Hepatocyte (in vitro differentiated cells): ENCODE measurements at regions not wholly inside any gene's neighbourhood (a gene's known extent, or its start where the extent isn't known, plus 50 kb on each side); places are given as distances from the start of the nearest gene placed in this dataset.

Experiments used
- DNase-seq: peaks from one replicate; pipeline ENCODE4 v3.0.0-alpha.2; 2016; ENCODE audit warnings: low spot score
- H2AFZ ChIP-seq: fragments of 200-600 bp; sonication (generic); 2 replicates; pipeline ENCODE4 v1.6.0; 2016; ENCODE audit warnings: antibody characterized with exemption, mild to moderate bottlenecking
- H3K27ac ChIP-seq: fragments of 200-600 bp; sonication (generic); 2 replicates; pipeline ENCODE4 v1.5.1; 2016; ENCODE audit warnings: mild to moderate bottlenecking
- H3K27me3 ChIP-seq: fragments of 200-600 bp; sonication (generic); 2 replicates; pipeline ENCODE4 v1.6.1; 2016
- H3K36me3 ChIP-seq: fragments of 200-600 bp; sonication (generic); replicated peaks from 2 replicates; pipeline ENCODE4 v1.5.1; 2016; ENCODE audit warnings: low read depth; ENCODE audit not compliant: insufficient read depth
- H3K4me1 ChIP-seq: fragments of 200-600 bp; sonication (generic); 2 replicates; pipeline ENCODE4 v1.5.1; 2016; ENCODE audit warnings: mild to moderate bottlenecking, moderate library complexity; ENCODE audit not compliant: insufficient read depth
- H3K4me2 ChIP-seq: fragments of 200-600 bp; sonication (generic); 2 replicates; pipeline ENCODE4 v1.6.0; 2016
- H3K4me3 ChIP-seq: fragments of 200-600 bp; sonication (generic); 2 replicates; pipeline ENCODE4 v1.5.1; 2016; ENCODE audit warnings: mild to moderate bottlenecking
- H3K79me2 ChIP-seq: fragments of 200-600 bp; sonication (generic); 2 replicates; pipeline ENCODE4 v1.6.0; 2017; ENCODE audit warnings: mild to moderate bottlenecking
- H3K9me2 ChIP-seq: fragments of 200-600 bp; sonication (generic); replicated peaks from 2 replicates; pipeline ENCODE4 v1.6.0; 2017; ENCODE audit warnings: mild to moderate bottlenecking; ENCODE audit not compliant: insufficient read depth
- H3K9me3 ChIP-seq: fragments of 200-600 bp; sonication (generic); 2 replicates; pipeline ENCODE4 v1.5.1; 2016; ENCODE audit warnings: low read depth, mild to moderate bottlenecking
- H4K20me1 ChIP-seq: fragments of 200-600 bp; sonication (generic); 2 replicates; pipeline ENCODE4 v1.6.0; 2016; ENCODE audit warnings: mild to moderate bottlenecking; ENCODE audit not compliant: insufficient read depth, poor library complexity, severe bottlenecking
- EZH2 ChIP-seq: fragments of 200-600 bp; sonication (generic); IDR thresholded peaks from 2 replicates; pipeline ENCODE4 v1.6.1; 2016; ENCODE audit warnings: antibody characterized with exemption, mild to moderate bottlenecking, borderline replicate concordance
- EZH2phosphoT487 ChIP-seq: fragments of 200-600 bp; sonication (generic); IDR thresholded peaks from one replicate; pipeline ENCODE4 v1.6.1; 2018; ENCODE audit warnings: antibody characterized with exemption, mild to moderate bottlenecking, low read depth, moderate library complexity; ENCODE audit not compliant: unreplicated experiment, severe bottlenecking
- WGBS: methylation state at CpG from one replicate; pipeline ENCODE4 v1.1.6; 2016; ENCODE audit warnings: low lambda C conversion rate; ENCODE audit errors: missing lambda C conversion rate; 5-methylcytosine and 5-hydroxymethylcytosine counted together
- TF ChIP-seq, protein P1 (sequence below): fragments of 200-600 bp; sonication (generic); IDR thresholded peaks from 2 replicates; pipeline ENCODE4 v1.5.1; 2016; ENCODE audit warnings: antibody characterized with exemption, mild to moderate bottlenecking; ENCODE audit not compliant: poor library complexity

- WGBS = 40% methylated on average over 3 of the region's 3 CpGs
- H4K20me1 ChIP-seq = no peaks in the 10 kb centered on the region
- TF ChIP-seq EZH2phosphoT487 = no peak
- TF ChIP-seq, protein P1, sequence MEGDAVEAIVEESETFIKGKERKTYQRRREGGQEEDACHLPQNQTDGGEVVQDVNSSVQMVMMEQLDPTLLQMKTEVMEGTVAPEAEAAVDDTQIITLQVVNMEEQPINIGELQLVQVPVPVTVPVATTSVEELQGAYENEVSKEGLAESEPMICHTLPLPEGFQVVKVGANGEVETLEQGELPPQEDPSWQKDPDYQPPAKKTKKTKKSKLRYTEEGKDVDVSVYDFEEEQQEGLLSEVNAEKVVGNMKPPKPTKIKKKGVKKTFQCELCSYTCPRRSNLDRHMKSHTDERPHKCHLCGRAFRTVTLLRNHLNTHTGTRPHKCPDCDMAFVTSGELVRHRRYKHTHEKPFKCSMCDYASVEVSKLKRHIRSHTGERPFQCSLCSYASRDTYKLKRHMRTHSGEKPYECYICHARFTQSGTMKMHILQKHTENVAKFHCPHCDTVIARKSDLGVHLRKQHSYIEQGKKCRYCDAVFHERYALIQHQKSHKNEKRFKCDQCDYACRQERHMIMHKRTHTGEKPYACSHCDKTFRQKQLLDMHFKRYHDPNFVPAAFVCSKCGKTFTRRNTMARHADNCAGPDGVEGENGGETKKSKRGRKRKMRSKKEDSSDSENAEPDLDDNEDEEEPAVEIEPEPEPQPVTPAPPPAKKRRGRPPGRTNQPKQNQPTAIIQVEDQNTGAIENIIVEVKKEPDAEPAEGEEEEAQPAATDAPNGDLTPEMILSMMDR = no peak
- no peak for TF ChIP-seq EZH2
- DNase-seq = peak; percentile 41
- H3K9me2 ChIP-seq = no peaks in the 10 kb centered on the region
- peak overlapping the region; percentile 22 for H3K4me2 ChIP-seq
- no peaks in the 10 kb centered on the region for H3K9me3 ChIP-seq
- H3K36me3 ChIP-seq = no peaks in the 10 kb centered on the region
- no peak overlapping the region for H2AFZ ChIP-seq
- H3K4me1 ChIP-seq = no peaks in the 10 kb centered on the region
- no peaks in the 10 kb centered on the region for H3K27me3 ChIP-seq
- H3K79me2 ChIP-seq = no peaks in the 10 kb centered on the region
- H3K4me3 ChIP-seq = no peak overlapping the region
- H3K27ac ChIP-seq = peak overlapping the region; percentile 29
These were observed 438.3 kb downstream of the CENPC start for GRCh38 chr4:67106861-67107460.

GRCh38 chr4:67104145-67104544, 441.2 kb downstream of the CENPC start:
- Histone ChIP-seq H3K9me2 (no peaks in the 10 kb centered on the region), H3K9me3 (no peaks in the 10 kb centered on the region), H3K79me2 (no peaks in the 10 kb centered on the region), H3K27me3 (no peaks in the 10 kb centered on the region), H3K36me3 (no peaks in the 10 kb centered on the region), H3K27ac (no peak overlapping the region), H2AFZ (no peak overlapping the region), H4K20me1 (no peaks in the 10 kb centered on the region), H3K4me2 (no peak overlapping the region), H3K4me3 (no peak overlapping the region), H3K4me1 (no peaks in the 10 kb centered on the region)
- no peak for DNase-seq
- no peak for TF ChIP-seq EZH2
- no peak for TF ChIP-seq EZH2phosphoT487
- TF ChIP-seq, protein P1 = no peak
- WGBS = 41% methylated on average over 3 of the region's 3 CpGs

DNA sequence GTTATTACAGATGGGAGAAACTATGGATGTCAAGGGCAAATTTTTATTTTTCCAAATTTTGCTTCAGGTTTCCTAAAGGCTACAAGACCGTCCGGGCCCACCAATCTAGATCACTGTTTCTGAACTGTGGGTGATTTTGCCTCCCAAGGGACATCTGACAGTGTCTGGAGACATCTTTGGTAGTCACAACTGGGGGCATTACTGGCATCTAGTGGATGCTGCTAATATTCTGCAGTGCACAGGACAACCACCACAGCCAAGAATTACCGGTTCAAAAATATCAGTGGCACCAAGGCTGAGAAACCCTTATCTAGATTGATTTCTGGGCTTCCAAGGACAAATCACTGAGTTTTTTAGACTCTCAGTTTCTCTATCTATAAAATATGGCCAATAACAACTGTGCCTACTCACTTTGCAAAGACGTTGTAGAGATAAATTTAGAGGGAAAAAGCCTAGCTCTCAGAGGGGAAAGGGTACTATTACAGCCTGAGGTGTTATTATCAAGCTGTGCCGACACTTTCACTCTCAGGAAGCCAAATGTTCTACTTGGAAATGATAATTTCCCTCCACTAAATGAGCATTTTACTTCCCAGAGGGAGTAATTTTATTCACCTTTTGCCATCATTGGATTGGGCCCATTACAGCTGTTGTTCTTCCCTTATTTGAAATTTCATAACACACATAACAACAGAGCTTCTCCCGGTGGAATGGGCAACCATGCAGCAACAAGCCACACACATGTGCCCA, 442.1 kb downstream of the CENPC start:
- no peaks in the 10 kb centered on the region for H3K27me3 ChIP-seq
- H3K4me1 ChIP-seq = no peaks in the 10 kb centered on the region
- H3K79me2 ChIP-seq = no peaks in the 10 kb centered on the region
- WGBS = 83% methylated on average over 6 of the region's 6 CpGs
- DNase-seq = no peak
- no peaks in the 10 kb centered on the region for H3K9me3 ChIP-seq
- no peaks in the 10 kb centered on the region for H3K9me2 ChIP-seq
- no peak overlapping the region for H2AFZ ChIP-seq
- no peak overlapping the region for H3K27ac ChIP-seq
- no peaks in the 10 kb centered on the region for H4K20me1 ChIP-seq
- H3K4me2 ChIP-seq = no peak overlapping the region
- no peak overlapping the region for H3K4me3 ChIP-seq
- TF ChIP-seq, protein P1 = no peak
- no peak for TF ChIP-seq EZH2
- TF ChIP-seq EZH2phosphoT487 = no peak
- H3K36me3 ChIP-seq = no peaks in the 10 kb centered on the region
